ENCODE measurements at regions not wholly inside any gene's neighbourhood (a gene's known extent, or its start where the extent isn't known, plus 50 kb on each side); places are given as distances from the start of the nearest gene placed in this dataset.

GRCh38 chr2:155176345-155176744, 477.9 kb downstream of the KCNJ3 start:
- no peak overlapping the region for H3K4me2 ChIP-seq (ENCODE audit: low read depth, low read length)
- no peaks in the 10 kb centered on the region for H3K36me3 ChIP-seq (ENCODE audit: control insufficient read depth, insufficient read depth, low read length)
- H3K27me3 ChIP-seq (ENCODE audit: control insufficient read depth, insufficient read depth, low read length), result no peaks in the 10 kb centered on the region
- dilution Hi-C loops (cut with HindIII; ENCODE audit: low sequenced_read_pairs, unreplicated experiment), result no loop called here
- ATAC-seq (ENCODE audit: low read depth), result no peak
- no TSS peak for BruUV-seq (replicated peaks)
- H3K9ac ChIP-seq (ENCODE audit: low read depth, low read length), result no peak overlapping the region
- no peak overlapping the region for H3K4ac ChIP-seq (ENCODE audit: low read depth, low read length)
- no peak overlapping the region for H2BK20ac ChIP-seq (ENCODE audit: low read depth, low read length)
- in situ Hi-C loops (cut with MboI; ENCODE audit: low sequenced_read_pairs), result no loop called here
- H3K79me1 ChIP-seq (ENCODE audit: low read depth in 1 of 2, low read length in 2 of 2), result no peaks in the 10 kb centered on the region
- H3K4me3 ChIP-seq (ENCODE audit: insufficient read depth, low read depth, low read length), result no peak overlapping the region
- H3K18ac ChIP-seq (ENCODE audit: low read depth, low read length), result no peak overlapping the region
- intact Hi-C loops (cut with micrococcal nuclease), result no loop called here
- no peak overlapping the region for H4K8ac ChIP-seq (ENCODE audit: low read depth in 2 of 2, low read length in 2 of 2)
- no peaks in the 10 kb centered on the region for H3K9me1 ChIP-seq (ENCODE audit: insufficient read depth, low read length)
- H2AK9ac ChIP-seq (replicated peaks; ENCODE audit: low read depth, low read length, poor library complexity), result no peak overlapping the region
- no peak overlapping the region for H2AK5ac ChIP-seq (ENCODE audit: low read depth, low read length)
- ChIA-PET CTCF (no interaction called here), POLR2A (ENCODE audit: unreplicated experiment) (no interaction called here)
- H4K91ac ChIP-seq (ENCODE audit: insufficient read depth, low read depth, low read length), result no peak overlapping the region
- no CpG with 5 or more reads among the region's 1 CpG for WGBS, 2 experiments (ENCODE audit: extremely low coverage in 2 of 2, insufficient read length in 1 of 2)
- H4K5ac ChIP-seq (ENCODE audit: low read depth, low read length), result no peak overlapping the region
- no peak for DNase-seq
- H2AFZ ChIP-seq (replicated peaks; ENCODE audit: low read length, poor library complexity), result no peak overlapping the region
- H2BK15ac ChIP-seq (ENCODE audit: low read depth, low read length), result no peak overlapping the region
- no peak overlapping the region for H3K14ac ChIP-seq (replicated peaks; ENCODE audit: low read depth, low read length)
- H3K23ac ChIP-seq (ENCODE audit: low read depth, low read length), result no peak overlapping the region
- 0 out of 2 replicates have a peak, but pooled peaks cover 5% of the 10 kb centered on the region for H3K9me3 ChIP-seq (ENCODE audit: control insufficient read depth, insufficient read depth, low read length)
- no peaks in the 10 kb centered on the region for H4K20me1 ChIP-seq (ENCODE audit: insufficient read depth, low read length)
- no peak for TF ChIP-seq SMC3 (IDR thresholded peaks at IDR 0.05; ENCODE audit: low read depth, low read length)
- TF ChIP-seq, protein P1, sequence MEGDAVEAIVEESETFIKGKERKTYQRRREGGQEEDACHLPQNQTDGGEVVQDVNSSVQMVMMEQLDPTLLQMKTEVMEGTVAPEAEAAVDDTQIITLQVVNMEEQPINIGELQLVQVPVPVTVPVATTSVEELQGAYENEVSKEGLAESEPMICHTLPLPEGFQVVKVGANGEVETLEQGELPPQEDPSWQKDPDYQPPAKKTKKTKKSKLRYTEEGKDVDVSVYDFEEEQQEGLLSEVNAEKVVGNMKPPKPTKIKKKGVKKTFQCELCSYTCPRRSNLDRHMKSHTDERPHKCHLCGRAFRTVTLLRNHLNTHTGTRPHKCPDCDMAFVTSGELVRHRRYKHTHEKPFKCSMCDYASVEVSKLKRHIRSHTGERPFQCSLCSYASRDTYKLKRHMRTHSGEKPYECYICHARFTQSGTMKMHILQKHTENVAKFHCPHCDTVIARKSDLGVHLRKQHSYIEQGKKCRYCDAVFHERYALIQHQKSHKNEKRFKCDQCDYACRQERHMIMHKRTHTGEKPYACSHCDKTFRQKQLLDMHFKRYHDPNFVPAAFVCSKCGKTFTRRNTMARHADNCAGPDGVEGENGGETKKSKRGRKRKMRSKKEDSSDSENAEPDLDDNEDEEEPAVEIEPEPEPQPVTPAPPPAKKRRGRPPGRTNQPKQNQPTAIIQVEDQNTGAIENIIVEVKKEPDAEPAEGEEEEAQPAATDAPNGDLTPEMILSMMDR (conservative IDR thresholded peaks at IDR 0.05; ENCODE audit: low read depth, low read length), result no peak
- no peak overlapping the region for H3K56ac ChIP-seq (ENCODE audit: extremely low read depth, insufficient read depth, low read length)
- no peak overlapping the region for H2BK5ac ChIP-seq (ENCODE audit: low read depth, low read length, poor library complexity, severe bottlenecking)
- H3K4me1 ChIP-seq (ENCODE audit: control insufficient read depth, insufficient read depth, low read length), result no peaks in the 10 kb centered on the region
- H2BK120ac ChIP-seq (ENCODE audit: low read depth, low read length), result no peak overlapping the region
- H3K27ac ChIP-seq (ENCODE audit: insufficient read depth, low read length), result no peak overlapping the region

Data from IMR-90 (cell line).